ENCODE measurements at regions not wholly inside any gene's neighbourhood (a gene's known extent, or its start where the extent isn't known, plus 50 kb on each side); places are given as distances from the start of the nearest gene placed in this dataset.

DNA sequence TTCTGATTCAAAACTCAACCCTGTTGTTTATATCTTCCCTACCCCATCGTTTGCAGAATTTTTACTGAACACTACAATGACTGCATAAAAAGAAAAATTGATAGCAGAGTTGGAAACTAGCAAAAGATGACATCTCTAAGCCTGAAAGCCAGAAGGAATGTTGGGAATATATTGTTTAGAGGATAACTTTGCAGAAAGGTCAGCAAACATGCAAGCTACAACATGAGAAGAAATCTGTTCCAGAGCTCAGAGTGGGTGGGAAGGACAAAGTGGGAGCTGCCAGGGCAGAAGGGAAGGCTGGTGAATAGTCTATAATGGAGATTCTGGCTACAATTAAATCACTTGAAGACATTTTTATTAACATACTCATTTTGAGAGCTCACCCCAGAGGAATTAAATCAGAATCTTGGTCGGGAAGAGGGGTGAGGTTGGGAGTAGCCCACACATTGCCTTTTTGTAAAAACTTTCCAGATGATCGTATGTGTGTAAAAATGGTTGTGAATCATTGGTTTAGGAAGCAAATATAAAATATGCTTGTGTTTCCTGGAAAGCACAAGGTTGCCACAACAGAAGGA is 574.8 kb downstream of the FLRT2 start:
- Histone ChIP-seq H3K4me2 (ENCODE audit: low read length) (no peak overlapping the region), H3K9ac (ENCODE audit: low read length) (no peak overlapping the region), H3K9me2 (ENCODE audit: insufficient read depth, low read length) (no peaks in the 10 kb centered on the region), H3K9me3 (ENCODE audit: low read length) (no peaks in the 10 kb centered on the region), H3F3A (ENCODE audit: insufficient read depth, low read length, poor library complexity, severe bottlenecking) (no peaks in the 10 kb centered on the region), H2AFZ (ENCODE audit: low read depth, low read length) (no peak overlapping the region), H3K4me3 (ENCODE audit: low read length) (no peak overlapping the region), H4K20me1 (ENCODE audit: insufficient read depth) (no peaks in the 10 kb centered on the region), H3K79me2 (replicated peaks; ENCODE audit: insufficient read depth, low read length) (no peaks in the 10 kb centered on the region), H3K36me3 (ENCODE audit: insufficient read depth, low read length) (no peaks in the 10 kb centered on the region), H3K27ac (ENCODE audit: low read length) (no peak overlapping the region), H3K27me3 (ENCODE audit: insufficient read depth, low read depth, low read length) (no peaks in the 10 kb centered on the region)
- TF ChIP-seq EZH2 (IDR thresholded peaks at IDR 0.05; ENCODE audit: borderline replicate concordance, insufficient read depth, low read length, poor library complexity, severe bottlenecking) (no peak), POLR2AphosphoS5 (IDR thresholded peaks at IDR 0.05) (no peak), SMC3 (conservative IDR thresholded peaks at IDR 0.05; ENCODE audit: poor library complexity) (no peak), TAF1 (IDR thresholded peaks at IDR 0.05; ENCODE audit: low read depth) (no peak), RAD21 (conservative IDR thresholded peaks at IDR 0.05) (no peak), MXI1 (conservative IDR thresholded peaks at IDR 0.05; ENCODE audit: poor library complexity, severe bottlenecking) (no peak), EP300 (conservative IDR thresholded peaks at IDR 0.05; ENCODE audit: poor library complexity, severe bottlenecking) (no peak)
- TF ChIP-seq, protein P1, sequence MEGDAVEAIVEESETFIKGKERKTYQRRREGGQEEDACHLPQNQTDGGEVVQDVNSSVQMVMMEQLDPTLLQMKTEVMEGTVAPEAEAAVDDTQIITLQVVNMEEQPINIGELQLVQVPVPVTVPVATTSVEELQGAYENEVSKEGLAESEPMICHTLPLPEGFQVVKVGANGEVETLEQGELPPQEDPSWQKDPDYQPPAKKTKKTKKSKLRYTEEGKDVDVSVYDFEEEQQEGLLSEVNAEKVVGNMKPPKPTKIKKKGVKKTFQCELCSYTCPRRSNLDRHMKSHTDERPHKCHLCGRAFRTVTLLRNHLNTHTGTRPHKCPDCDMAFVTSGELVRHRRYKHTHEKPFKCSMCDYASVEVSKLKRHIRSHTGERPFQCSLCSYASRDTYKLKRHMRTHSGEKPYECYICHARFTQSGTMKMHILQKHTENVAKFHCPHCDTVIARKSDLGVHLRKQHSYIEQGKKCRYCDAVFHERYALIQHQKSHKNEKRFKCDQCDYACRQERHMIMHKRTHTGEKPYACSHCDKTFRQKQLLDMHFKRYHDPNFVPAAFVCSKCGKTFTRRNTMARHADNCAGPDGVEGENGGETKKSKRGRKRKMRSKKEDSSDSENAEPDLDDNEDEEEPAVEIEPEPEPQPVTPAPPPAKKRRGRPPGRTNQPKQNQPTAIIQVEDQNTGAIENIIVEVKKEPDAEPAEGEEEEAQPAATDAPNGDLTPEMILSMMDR (IDR thresholded peaks at IDR 0.05; ENCODE audit: poor library complexity, severe bottlenecking), result no peak
- TF ChIP-seq, protein P2, sequence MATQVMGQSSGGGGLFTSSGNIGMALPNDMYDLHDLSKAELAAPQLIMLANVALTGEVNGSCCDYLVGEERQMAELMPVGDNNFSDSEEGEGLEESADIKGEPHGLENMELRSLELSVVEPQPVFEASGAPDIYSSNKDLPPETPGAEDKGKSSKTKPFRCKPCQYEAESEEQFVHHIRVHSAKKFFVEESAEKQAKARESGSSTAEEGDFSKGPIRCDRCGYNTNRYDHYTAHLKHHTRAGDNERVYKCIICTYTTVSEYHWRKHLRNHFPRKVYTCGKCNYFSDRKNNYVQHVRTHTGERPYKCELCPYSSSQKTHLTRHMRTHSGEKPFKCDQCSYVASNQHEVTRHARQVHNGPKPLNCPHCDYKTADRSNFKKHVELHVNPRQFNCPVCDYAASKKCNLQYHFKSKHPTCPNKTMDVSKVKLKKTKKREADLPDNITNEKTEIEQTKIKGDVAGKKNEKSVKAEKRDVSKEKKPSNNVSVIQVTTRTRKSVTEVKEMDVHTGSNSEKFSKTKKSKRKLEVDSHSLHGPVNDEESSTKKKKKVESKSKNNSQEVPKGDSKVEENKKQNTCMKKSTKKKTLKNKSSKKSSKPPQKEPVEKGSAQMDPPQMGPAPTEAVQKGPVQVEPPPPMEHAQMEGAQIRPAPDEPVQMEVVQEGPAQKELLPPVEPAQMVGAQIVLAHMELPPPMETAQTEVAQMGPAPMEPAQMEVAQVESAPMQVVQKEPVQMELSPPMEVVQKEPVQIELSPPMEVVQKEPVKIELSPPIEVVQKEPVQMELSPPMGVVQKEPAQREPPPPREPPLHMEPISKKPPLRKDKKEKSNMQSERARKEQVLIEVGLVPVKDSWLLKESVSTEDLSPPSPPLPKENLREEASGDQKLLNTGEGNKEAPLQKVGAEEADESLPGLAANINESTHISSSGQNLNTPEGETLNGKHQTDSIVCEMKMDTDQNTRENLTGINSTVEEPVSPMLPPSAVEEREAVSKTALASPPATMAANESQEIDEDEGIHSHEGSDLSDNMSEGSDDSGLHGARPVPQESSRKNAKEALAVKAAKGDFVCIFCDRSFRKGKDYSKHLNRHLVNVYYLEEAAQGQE (IDR thresholded peaks at IDR 0.05; ENCODE audit: borderline replicate concordance), result no peak

DNA sequence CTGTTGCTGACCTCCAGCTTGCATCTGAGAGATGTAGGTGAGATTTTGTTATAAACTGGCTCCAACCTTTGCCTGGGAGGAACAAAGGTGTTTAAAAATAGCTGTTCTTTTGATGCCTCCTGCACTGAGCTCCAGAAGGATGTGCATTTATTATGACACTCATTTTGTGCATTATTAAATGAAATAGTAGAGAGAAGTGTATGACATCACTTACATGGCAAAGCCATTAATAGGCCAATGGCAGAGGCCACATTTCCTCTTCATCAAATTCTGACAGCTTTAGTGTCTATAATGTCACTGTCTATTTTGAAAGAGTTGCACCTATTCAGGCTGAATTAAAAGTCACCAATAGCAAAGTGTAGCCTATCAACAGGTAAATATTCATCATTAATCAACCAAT is 564.6 kb downstream of the FLRT2 start:
- TF ChIP-seq POLR2AphosphoS5 (IDR thresholded peaks at IDR 0.05) (no peak), SMC3 (conservative IDR thresholded peaks at IDR 0.05; ENCODE audit: poor library complexity) (no peak), TAF1 (IDR thresholded peaks at IDR 0.05; ENCODE audit: low read depth) (no peak), MXI1 (conservative IDR thresholded peaks at IDR 0.05; ENCODE audit: poor library complexity, severe bottlenecking) (no peak), EZH2 (IDR thresholded peaks at IDR 0.05; ENCODE audit: borderline replicate concordance, insufficient read depth, low read length, poor library complexity, severe bottlenecking) (no peak), RAD21 (conservative IDR thresholded peaks at IDR 0.05) (no peak), EP300 (conservative IDR thresholded peaks at IDR 0.05; ENCODE audit: poor library complexity, severe bottlenecking) (no peak)
- TF ChIP-seq, protein P2 (IDR thresholded peaks at IDR 0.05; ENCODE audit: borderline replicate concordance), result no peak
- TF ChIP-seq, protein P1 (IDR thresholded peaks at IDR 0.05; ENCODE audit: poor library complexity, severe bottlenecking), result no peak

More for the DNA sequence above, 564.6 kb downstream of the FLRT2 start:
- H3K27me3 ChIP-seq (ENCODE audit: insufficient read depth, low read depth, low read length), result no peaks in the 10 kb centered on the region
- H2AFZ ChIP-seq (ENCODE audit: low read depth, low read length), result no peak overlapping the region
- H3F3A ChIP-seq (ENCODE audit: insufficient read depth, low read length, poor library complexity, severe bottlenecking), result no peaks in the 10 kb centered on the region
- H4K20me1 ChIP-seq (ENCODE audit: insufficient read depth), result no peaks in the 10 kb centered on the region
- H3K4me3 ChIP-seq (ENCODE audit: low read length), result no peak overlapping the region
- no peak overlapping the region for H3K9ac ChIP-seq (ENCODE audit: low read length)
- H3K9me2 ChIP-seq (ENCODE audit: insufficient read depth, low read length), result no peaks in the 10 kb centered on the region
- H3K36me3 ChIP-seq (ENCODE audit: insufficient read depth, low read length), result no peaks in the 10 kb centered on the region
- no peaks in the 10 kb centered on the region for H3K79me2 ChIP-seq (replicated peaks; ENCODE audit: insufficient read depth, low read length)
- H3K4me2 ChIP-seq (ENCODE audit: low read length), result no peak overlapping the region
- H3K9me3 ChIP-seq (ENCODE audit: low read length), result no peaks in the 10 kb centered on the region
- no peak overlapping the region for H3K27ac ChIP-seq (ENCODE audit: low read length)
